Sigmoid colon (tissue), 6 donors: ENCODE measurements at regions not wholly inside any gene's neighbourhood (a gene's known extent, or its start where the extent isn't known, plus 50 kb on each side); places are given as distances from the start of the nearest gene placed in this dataset.
"Not testable (repeated sequence)": the region's sequence is repeated elsewhere in the genome, so short reads cannot be mapped to it uniquely, and the experiment has no call there.

Source experiments
- DNase-seq: peaks from one replicate; pipeline ENCODE4 v3.0.0-alpha.2; 2019
- H3K27ac ChIP-seq, 4 donors: fragments of 200-600 bp; sonication (generic); one replicate each; pipeline ENCODE4 v1.5.1; 2016 to 2019; ENCODE audit warnings: mild to moderate bottlenecking in 1 of 4
- H3K27me3 ChIP-seq, 3 donors: fragments of 200-600 bp; sonication (generic); one replicate each; pipeline ENCODE4 v1.5.1; 2019; ENCODE audit warnings: mild to moderate bottlenecking in 1 of 3
- H3K36me3 ChIP-seq, 4 donors: fragments of 200-600 bp; sonication (generic); one replicate each; pipeline ENCODE4 v1.5.1; 2016 to 2019
- H3K4me1 ChIP-seq, 4 donors: fragments of 200-600 bp; sonication (generic); one replicate each; pipeline ENCODE4 v1.5.1; 2017 to 2019
- H3K4me3 ChIP-seq, 4 donors: fragments of 200-600 bp; sonication (generic); one replicate each; pipeline ENCODE4 v1.5.1; 2017 to 2019; ENCODE audit warnings: mild to moderate bottlenecking in 2 of 4, moderate library complexity in 1 of 4
- H3K9me3 ChIP-seq, 4 donors: fragments of 200-600 bp in 3 of 4; sonication (generic) in 3 of 4; one replicate each; pipeline versions ENCODE4 v1.5.1 to v1.6.1; 2013 to 2019
- EP300 ChIP-seq, 4 donors: sonication (generic); formaldehyde crosslinking; IDR thresholded peaks; one replicate each; pipeline ENCODE4 v1.6.1; 2017; ENCODE audit warnings: antibody characterized with exemption in 4 of 4
- POLR2A ChIP-seq, 2 donors: fragments of 450-650 bp; IDR thresholded peaks; one replicate each; pipeline ENCODE4 v1.6.1; 2016; ENCODE audit warnings: antibody characterized with exemption in 2 of 2, mild to moderate bottlenecking in 2 of 2, moderate library complexity in 2 of 2
- POLR2AphosphoS5 ChIP-seq, 4 donors: sonication (generic); formaldehyde crosslinking; IDR thresholded peaks; one replicate each; pipeline ENCODE4 v1.6.1; 2017; ENCODE audit warnings: antibody characterized with exemption in 4 of 4
- WGBS, 2 donors: extraction: QIAGEN DNeasy Blood & Tissue Kit; methylation state at CpG; one replicate each; pipeline ENCODE4 v1.1.7; 2013; 5-methylcytosine and 5-hydroxymethylcytosine counted together
- intact Hi-C: fragments of 100-400 bp; cut with DNase I; formaldehyde crosslinking; loops from one replicate; pipeline ENCODE4 v1.15.1; 2023
- TF ChIP-seq, protein P1 (sequence below), 4 experiments: fragments of 450-650 bp in 3 of 4; fragments of 200-600 bp in 1 of 4; IDR thresholded peaks; one replicate each; pipeline ENCODE4 v1.5.1; 2016 to 2019; ENCODE audit warnings: antibody characterized with exemption in 4 of 4, mild to moderate bottlenecking in 3 of 4, moderate library complexity in 2 of 4
- donor health status: healthy with polysubstance abuse.
- donor health status: healthy.

DNA sequence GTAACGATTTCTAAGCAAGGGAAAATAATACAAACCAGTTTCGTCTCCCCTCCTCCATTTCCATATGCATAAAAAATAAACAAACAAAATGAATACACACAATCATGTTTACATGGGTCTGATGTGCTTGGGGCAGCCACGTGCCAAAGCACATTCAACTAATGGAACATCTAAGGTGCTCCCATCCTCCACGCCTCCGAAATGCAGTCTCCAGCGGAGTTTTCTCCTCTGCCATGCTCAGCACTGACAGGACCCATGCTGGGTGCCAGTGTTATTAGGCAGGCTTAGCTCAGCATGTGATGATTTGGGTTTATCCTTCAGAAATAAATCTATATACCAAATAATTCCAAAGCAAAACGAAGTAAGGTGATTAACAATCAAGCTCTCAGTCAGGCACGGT lies 337.3 kb upstream of the ATP10A start:
- TF ChIP-seq, protein P1, sequence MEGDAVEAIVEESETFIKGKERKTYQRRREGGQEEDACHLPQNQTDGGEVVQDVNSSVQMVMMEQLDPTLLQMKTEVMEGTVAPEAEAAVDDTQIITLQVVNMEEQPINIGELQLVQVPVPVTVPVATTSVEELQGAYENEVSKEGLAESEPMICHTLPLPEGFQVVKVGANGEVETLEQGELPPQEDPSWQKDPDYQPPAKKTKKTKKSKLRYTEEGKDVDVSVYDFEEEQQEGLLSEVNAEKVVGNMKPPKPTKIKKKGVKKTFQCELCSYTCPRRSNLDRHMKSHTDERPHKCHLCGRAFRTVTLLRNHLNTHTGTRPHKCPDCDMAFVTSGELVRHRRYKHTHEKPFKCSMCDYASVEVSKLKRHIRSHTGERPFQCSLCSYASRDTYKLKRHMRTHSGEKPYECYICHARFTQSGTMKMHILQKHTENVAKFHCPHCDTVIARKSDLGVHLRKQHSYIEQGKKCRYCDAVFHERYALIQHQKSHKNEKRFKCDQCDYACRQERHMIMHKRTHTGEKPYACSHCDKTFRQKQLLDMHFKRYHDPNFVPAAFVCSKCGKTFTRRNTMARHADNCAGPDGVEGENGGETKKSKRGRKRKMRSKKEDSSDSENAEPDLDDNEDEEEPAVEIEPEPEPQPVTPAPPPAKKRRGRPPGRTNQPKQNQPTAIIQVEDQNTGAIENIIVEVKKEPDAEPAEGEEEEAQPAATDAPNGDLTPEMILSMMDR (IDR thresholded peaks at IDR 0.05), result no peak
- TF ChIP-seq POLR2AphosphoS5 (IDR thresholded peaks at IDR 0.05), result no peak
- no peak for TF ChIP-seq POLR2A (IDR thresholded peaks at IDR 0.05)
- no peak for TF ChIP-seq EP300 (IDR thresholded peaks at IDR 0.05)

DNA sequence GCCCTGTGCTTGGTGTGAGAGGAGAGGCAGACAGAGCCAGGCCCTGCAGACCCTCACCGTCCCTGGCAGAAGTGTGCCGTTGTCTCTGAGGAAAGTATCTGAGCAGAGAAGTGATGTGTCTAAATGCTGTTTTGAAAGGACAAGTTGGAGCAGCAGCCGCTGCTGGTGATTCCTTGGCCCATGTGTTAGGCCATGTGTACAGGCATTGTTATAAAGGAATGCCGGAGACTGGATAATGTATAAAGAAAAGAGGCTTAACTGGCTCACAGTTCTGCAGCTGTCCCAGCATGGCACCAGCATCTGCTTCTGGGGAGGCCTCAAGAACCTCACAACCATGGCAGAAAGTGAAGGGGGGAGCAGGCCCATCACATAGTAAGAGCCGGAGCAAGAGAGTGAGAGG lies 334.6 kb upstream of the ATP10A start:
- no peak for DNase-seq
- 88 to 92% methylated on average over 5 of the region's 5 CpGs for WGBS, 2 donors

More for the DNA sequence above, 337.3 kb upstream of the ATP10A start:
- intact Hi-C loops, result no loop called here
- Histone ChIP-seq H3K27me3 (no peaks in the 10 kb centered on the region), H3K27ac (no peak overlapping the region), H3K4me1 (no peaks in the 10 kb centered on the region), H3K4me3 (no peak overlapping the region), H3K9me3 (no peaks in the 10 kb centered on the region), H3K36me3 (no peaks in the 10 kb centered on the region)
- WGBS, 2 donors, result 62 to 67% methylated on average over 8 of the region's 8 CpGs
- DNase-seq, result no peak

DNA sequence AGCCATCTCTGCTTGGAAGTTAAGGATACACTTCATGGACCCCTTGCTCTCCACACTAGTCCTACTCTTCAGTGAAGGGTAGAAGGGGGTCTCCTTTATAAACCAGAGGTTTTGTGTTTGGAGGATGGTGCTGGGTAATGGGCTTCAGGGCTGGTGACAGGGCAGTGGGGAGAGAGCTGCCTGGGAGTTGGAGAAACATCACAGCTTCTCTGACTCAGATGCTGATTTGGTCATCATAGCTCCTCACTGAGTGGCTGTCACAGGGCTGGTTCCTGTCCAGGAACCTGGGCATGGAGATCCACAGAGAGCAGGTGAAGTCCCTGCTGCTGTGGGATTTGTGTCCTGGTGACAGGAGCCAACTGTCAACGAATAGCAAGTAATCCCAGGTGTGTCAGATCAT lies 333.9 kb upstream of the ATP10A start:
- DNase-seq, result no peak
- TF ChIP-seq EP300 (IDR thresholded peaks at IDR 0.05) (no peak), POLR2A (IDR thresholded peaks at IDR 0.05) (no peak), POLR2AphosphoS5 (IDR thresholded peaks at IDR 0.05) (no peak)
- TF ChIP-seq, protein P1 (IDR thresholded peaks at IDR 0.05), result no peak
- no peaks in the 10 kb centered on the region for H3K4me1 ChIP-seq
- H3K9me3 ChIP-seq, result no peaks in the 10 kb centered on the region
- H3K4me3 ChIP-seq, result no peak overlapping the region
- intact Hi-C loops, result no loop called here
- H3K27ac ChIP-seq, result no peak overlapping the region
- 22 to 42% methylated on average over 1 of the region's 1 CpG for WGBS, 2 donors
- H3K36me3 ChIP-seq, result no peaks in the 10 kb centered on the region
- no peaks in the 10 kb centered on the region for H3K27me3 ChIP-seq

More for the DNA sequence above, 334.6 kb upstream of the ATP10A start:
- H3K36me3 ChIP-seq, result no peaks in the 10 kb centered on the region
- TF ChIP-seq, protein P1 (IDR thresholded peaks at IDR 0.05), result no peak
- no peak for TF ChIP-seq POLR2AphosphoS5 (IDR thresholded peaks at IDR 0.05)
- TF ChIP-seq POLR2A (IDR thresholded peaks at IDR 0.05), result no peak
- no peak for TF ChIP-seq EP300 (IDR thresholded peaks at IDR 0.05)
- no peaks in the 10 kb centered on the region for H3K9me3 ChIP-seq
- H3K4me3 ChIP-seq, result no peak overlapping the region
- no peaks in the 10 kb centered on the region for H3K27me3 ChIP-seq
- H3K4me1 ChIP-seq, result no peaks in the 10 kb centered on the region
- H3K27ac ChIP-seq, result no peak overlapping the region
- intact Hi-C loops, result no loop called here

DNA sequence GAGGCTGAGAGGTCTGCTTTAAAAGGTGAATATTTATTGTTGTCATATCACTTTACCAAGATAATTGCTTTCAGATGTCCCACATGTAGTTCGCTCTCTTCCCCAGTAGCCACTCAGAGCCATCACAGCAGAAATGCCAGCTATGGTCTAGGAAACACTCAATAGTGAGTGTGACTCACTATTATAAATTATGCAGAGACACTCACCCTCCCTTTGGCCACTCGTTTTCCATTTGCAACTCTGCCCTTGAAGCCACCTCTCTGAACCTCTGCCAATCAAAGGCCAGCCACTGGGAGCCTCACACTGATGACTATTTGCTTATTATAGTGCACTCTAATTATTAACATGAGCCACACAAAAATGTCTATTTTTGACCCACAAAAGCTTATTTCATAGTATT lies 328.1 kb upstream of the ATP10A start:
- H3K4me1 ChIP-seq, result no peaks in the 10 kb centered on the region
- no peak for DNase-seq
- WGBS, 2 donors, result 46 to 63% methylated on average over 2 of the region's 2 CpGs
- no peak overlapping the region for H3K4me3 ChIP-seq
- no peaks in the 10 kb centered on the region for H3K27me3 ChIP-seq
- TF ChIP-seq, protein P1 (IDR thresholded peaks at IDR 0.05), result no peak
- TF ChIP-seq EP300 (IDR thresholded peaks at IDR 0.05), result no peak
- TF ChIP-seq POLR2A (IDR thresholded peaks at IDR 0.05), result no peak
- no peak for TF ChIP-seq POLR2AphosphoS5 (IDR thresholded peaks at IDR 0.05)
- no peaks in the 10 kb centered on the region for H3K36me3 ChIP-seq
- no peak overlapping the region for H3K27ac ChIP-seq
- intact Hi-C loops, result no loop called here
- no peaks in the 10 kb centered on the region for H3K9me3 ChIP-seq

DNA sequence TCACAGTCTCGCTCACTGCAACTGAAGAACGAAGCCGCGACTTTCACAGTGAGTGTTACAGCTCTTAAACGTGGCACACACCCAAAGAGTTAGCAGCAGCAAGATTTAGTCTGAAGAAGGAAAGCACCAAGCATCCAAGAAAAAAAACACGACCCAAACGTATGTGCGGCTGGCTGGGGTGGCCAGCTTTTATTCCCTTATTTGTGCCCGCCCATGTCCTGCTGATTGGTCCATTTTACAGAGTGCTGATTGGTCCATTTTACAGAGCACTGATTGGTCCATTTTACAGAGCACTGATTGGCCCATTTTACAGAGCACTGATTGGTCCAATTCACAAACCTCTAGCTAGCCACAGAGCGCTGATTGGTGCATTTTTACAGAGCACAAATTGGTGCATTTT lies 323.0 kb upstream of the ATP10A start:
- not testable (repeated sequence) for H3K27me3 ChIP-seq

More for the DNA sequence above, 323.0 kb upstream of the ATP10A start:
- H3K27ac ChIP-seq, intact Hi-C loops, H3K36me3 ChIP-seq, H3K9me3 ChIP-seq, H3K4me1 ChIP-seq, H3K4me3 ChIP-seq, DNase-seq: not testable (repeated sequence)
- WGBS, 2 donors, result 86% methylated on average over 10 of the region's 10 CpGs
